GM19324 (cell line): ENCODE measurements at regions not wholly inside any gene's neighbourhood (a gene's known extent, or its start where the extent isn't known, plus 50 kb on each side); places are given as distances from the start of the nearest gene placed in this dataset.

Experiments used
- ATAC-seq: cut with Tn5 transposase; IDR thresholded peaks from one replicate; pipeline ENCODE4 v1.9.1; 2021; ENCODE audit warnings: mild to moderate bottlenecking, moderate library complexity; ENCODE audit not compliant: unreplicated experiment, low FRiP score

- no peak for ATAC-seq
These were observed 198.3 kb upstream of the DLGAP1 start for GRCh38 chr18:4653418-4653817.

GRCh38 chr18:4641771-4642368 is 186.8 kb upstream of the DLGAP1 start:
- ATAC-seq, result no peak

GRCh38 chr18:4640349-4641012 is 185.4 kb upstream of the DLGAP1 start:
- no peak for ATAC-seq

GRCh38 chr18:4639628-4640310 is 184.7 kb upstream of the DLGAP1 start:
- ATAC-seq, result peak; percentile 93

- ATAC-seq, result no peak
These were observed 183.6 kb upstream of the DLGAP1 start for GRCh38 chr18:4638680-4639079.

- ATAC-seq, result no peak
These were observed 182.8 kb upstream of the DLGAP1 start for GRCh38 chr18:4637876-4638275.

- ATAC-seq, result no peak
These were observed 181.9 kb upstream of the DLGAP1 start for GRCh38 chr18:4636967-4637366.

- no peak for ATAC-seq
These were observed 176.1 kb upstream of the DLGAP1 start for GRCh38 chr18:4631239-4631638.

- no peak for ATAC-seq
These were observed 150.1 kb upstream of the DLGAP1 start for GRCh38 chr18:4605212-4605611.

GRCh38 chr18:4603955-4604354 is 148.8 kb upstream of the DLGAP1 start:
- no peak for ATAC-seq

- ATAC-seq, result no peak
These were observed 144.2 kb upstream of the DLGAP1 start for GRCh38 chr18:4599312-4599711.

GRCh38 chr18:4597301-4597700 is 142.2 kb upstream of the DLGAP1 start:
- ATAC-seq, result no peak

- no peak for ATAC-seq
These were observed 138.8 kb upstream of the DLGAP1 start for GRCh38 chr18:4593895-4594294.

- no peak for ATAC-seq
These were observed 138.4 kb upstream of the DLGAP1 start for GRCh38 chr18:4593459-4593858.

- no peak for ATAC-seq
These were observed 134.1 kb upstream of the DLGAP1 start for GRCh38 chr18:4589056-4589800.

- no peak for ATAC-seq
These were observed 132.1 kb upstream of the DLGAP1 start for GRCh38 chr18:4587204-4587603.

GRCh38 chr18:4586731-4587130 is 131.6 kb upstream of the DLGAP1 start:
- ATAC-seq, result no peak

GRCh38 chr18:4582431-4583335 is 127.6 kb upstream of the DLGAP1 start:
- ATAC-seq, result no peak

GRCh38 chr18:4581966-4582365 is 126.9 kb upstream of the DLGAP1 start:
- ATAC-seq, result no peak

GRCh38 chr18:4578449-4578848 is 123.3 kb upstream of the DLGAP1 start:
- ATAC-seq, result no peak
